ENCODE measurements at regions not wholly inside any gene's neighbourhood (a gene's known extent, or its start where the extent isn't known, plus 50 kb on each side); places are given as distances from the start of the nearest gene placed in this dataset.

- H3K36me3 ChIP-seq (ENCODE audit: control insufficient read depth in 2 of 2, extremely low read depth in 1 of 2, insufficient read depth in 2 of 2, low read length in 2 of 2), result no peaks in the 10 kb centered on the region
- no peaks in the 10 kb centered on the region for H3K9me3 ChIP-seq (replicated peaks; ENCODE audit: control insufficient read depth, insufficient read depth, low read length)
- POLR2A ChIA-PET, result no interaction called here
- FAIRE-seq (no peak), DNase-seq (ENCODE audit: low read depth, low spot score) (no peak)
- no peaks in the 10 kb centered on the region for H3K9me1 ChIP-seq (replicated peaks; ENCODE audit: control insufficient read depth, extremely low read depth, insufficient read depth, low read length)
- no peaks in the 10 kb centered on the region for H4K20me1 ChIP-seq (replicated peaks; ENCODE audit: control insufficient read depth, extremely low read depth, insufficient read depth, low read length)
- dilution Hi-C loops (cut with MboI; ENCODE audit: extremely low pct_ligation_motif_present, low sequenced_read_pairs), result no loop called here
- no peak overlapping the region for H3K27ac ChIP-seq (ENCODE audit: insufficient read depth, low read depth, low read length)
- no peaks in the 10 kb centered on the region for H3K27me3 ChIP-seq (ENCODE audit: control insufficient read depth in 2 of 2, insufficient read depth in 2 of 2, low read length in 2 of 2)
- no TSS peak for BruUV-seq (replicated peaks)
- CTCF ChIA-PET, result no interaction called here
- no peaks in the 10 kb centered on the region for H3K79me2 ChIP-seq (ENCODE audit: control insufficient read depth, insufficient read depth, low read length)
- H2AFZ ChIP-seq (ENCODE audit: low read depth, low read length), result no peak overlapping the region
- H3K4me3 ChIP-seq (replicated peaks in 1 of 3; ENCODE audit: insufficient read depth in 1 of 3, low read depth in 1 of 3, low read length in 3 of 3), result no peak overlapping the region
- TF ChIP-seq JUN (IDR thresholded peaks at IDR 0.05; ENCODE audit: borderline replicate concordance, insufficient read depth, insufficient read length, low read depth) (no peak), EZH2 (IDR thresholded peaks at IDR 0.05; ENCODE audit: borderline replicate concordance, low read depth, low read length, severe bottlenecking) (no peak), POLR2AphosphoS5 (IDR thresholded peaks at IDR 0.05; ENCODE audit: insufficient read depth, low read depth, low read length) (no peak), FOS (IDR thresholded peaks at IDR 0.05; ENCODE audit: borderline replicate concordance, insufficient read depth, low read length) (no peak), GATA2 (IDR thresholded peaks at IDR 0.05; ENCODE audit: insufficient read depth, insufficient read length, low read depth, low read length) (no peak), CTCF (IDR thresholded peaks at IDR 0.05; ENCODE audit: extremely low read depth in 1 of 2, insufficient read depth in 1 of 2, low read depth in 1 of 2, low read length in 2 of 2) (no peak), POLR2A (IDR thresholded peaks at IDR 0.05; ENCODE audit: low read depth, low read length) (no peak), MYC (IDR thresholded peaks at IDR 0.05; ENCODE audit: low read depth, low read length) (no peak), MAX (IDR thresholded peaks at IDR 0.05; ENCODE audit: insufficient read depth, insufficient read length) (no peak)
- no peak overlapping the region for H3K9ac ChIP-seq (replicated peaks; ENCODE audit: extremely low read depth, insufficient read depth, low read length)
- intact Hi-C loops (cut with micrococcal nuclease), result no loop called here
- no peak overlapping the region for H3K4me2 ChIP-seq (ENCODE audit: insufficient read depth, low read length)
- no peaks in the 10 kb centered on the region for H3K4me1 ChIP-seq (ENCODE audit: control insufficient read depth, extremely low read depth, insufficient read depth, low read length)
These were observed 274.6 kb downstream of the TMEM38B start for GRCh38 chr9:105968811-105969466.
